ENCODE measurements at regions not wholly inside any gene's neighbourhood (a gene's known extent, or its start where the extent isn't known, plus 50 kb on each side); places are given as distances from the start of the nearest gene placed in this dataset.

DNA sequence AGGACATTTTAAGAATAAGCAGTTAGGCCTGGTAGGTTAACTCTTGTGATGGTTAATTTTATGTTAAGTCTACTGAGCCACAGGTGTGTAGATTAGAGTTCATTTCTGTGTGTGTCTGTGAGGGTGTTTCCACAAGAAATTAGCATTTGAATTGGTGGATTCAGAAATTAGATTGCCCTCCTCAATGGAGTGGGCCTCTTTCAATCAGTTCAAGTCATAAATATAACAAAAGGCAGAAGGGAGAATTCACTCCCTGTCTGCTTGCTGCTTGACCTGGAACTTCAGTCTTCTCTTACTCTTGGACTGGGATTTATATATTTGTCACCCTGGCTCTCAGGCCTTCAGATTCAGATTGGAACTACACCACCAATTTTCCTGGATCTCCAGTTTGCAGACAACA, 55.3 kb upstream of the POM121L12 start:
- DNase-seq (ENCODE audit: low read depth, low spot score), result no peak
- TF ChIP-seq, protein P1, sequence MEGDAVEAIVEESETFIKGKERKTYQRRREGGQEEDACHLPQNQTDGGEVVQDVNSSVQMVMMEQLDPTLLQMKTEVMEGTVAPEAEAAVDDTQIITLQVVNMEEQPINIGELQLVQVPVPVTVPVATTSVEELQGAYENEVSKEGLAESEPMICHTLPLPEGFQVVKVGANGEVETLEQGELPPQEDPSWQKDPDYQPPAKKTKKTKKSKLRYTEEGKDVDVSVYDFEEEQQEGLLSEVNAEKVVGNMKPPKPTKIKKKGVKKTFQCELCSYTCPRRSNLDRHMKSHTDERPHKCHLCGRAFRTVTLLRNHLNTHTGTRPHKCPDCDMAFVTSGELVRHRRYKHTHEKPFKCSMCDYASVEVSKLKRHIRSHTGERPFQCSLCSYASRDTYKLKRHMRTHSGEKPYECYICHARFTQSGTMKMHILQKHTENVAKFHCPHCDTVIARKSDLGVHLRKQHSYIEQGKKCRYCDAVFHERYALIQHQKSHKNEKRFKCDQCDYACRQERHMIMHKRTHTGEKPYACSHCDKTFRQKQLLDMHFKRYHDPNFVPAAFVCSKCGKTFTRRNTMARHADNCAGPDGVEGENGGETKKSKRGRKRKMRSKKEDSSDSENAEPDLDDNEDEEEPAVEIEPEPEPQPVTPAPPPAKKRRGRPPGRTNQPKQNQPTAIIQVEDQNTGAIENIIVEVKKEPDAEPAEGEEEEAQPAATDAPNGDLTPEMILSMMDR (IDR thresholded peaks at IDR 0.05; ENCODE audit: low read depth, low read length), result no peak
- in situ Hi-C loops (cut with HindIII; ENCODE audit: low sequenced_read_pairs), result no loop called here
- H3K4me3 ChIP-seq (ENCODE audit: low read depth, low read length), result no peak overlapping the region

DNA sequence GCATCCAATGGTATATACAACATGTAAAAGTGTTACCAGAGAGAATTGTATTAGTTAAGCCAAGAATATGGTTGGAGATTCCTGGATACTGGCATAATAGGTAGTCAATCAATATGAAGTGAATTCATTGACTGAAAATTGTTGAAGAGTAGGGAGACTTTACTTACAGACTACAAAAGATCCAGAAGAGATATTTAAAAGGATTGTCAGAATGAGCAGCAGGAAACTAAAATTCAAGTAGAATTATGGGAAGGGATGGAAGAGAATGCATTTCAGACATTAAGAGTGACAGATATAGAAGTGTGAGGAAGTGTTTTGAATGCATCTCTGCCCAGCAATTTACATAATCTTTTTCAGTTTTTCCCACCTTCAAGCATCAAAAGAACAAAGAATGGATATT, 62.3 kb upstream of the POM121L12 start:
- TF ChIP-seq, protein P1 (IDR thresholded peaks at IDR 0.05; ENCODE audit: low read depth, low read length), result no peak
- in situ Hi-C loops (cut with HindIII; ENCODE audit: low sequenced_read_pairs), result no loop called here
- H3K4me3 ChIP-seq (ENCODE audit: low read depth, low read length), result no peak overlapping the region
- no peak for DNase-seq (ENCODE audit: low read depth, low spot score)

DNA sequence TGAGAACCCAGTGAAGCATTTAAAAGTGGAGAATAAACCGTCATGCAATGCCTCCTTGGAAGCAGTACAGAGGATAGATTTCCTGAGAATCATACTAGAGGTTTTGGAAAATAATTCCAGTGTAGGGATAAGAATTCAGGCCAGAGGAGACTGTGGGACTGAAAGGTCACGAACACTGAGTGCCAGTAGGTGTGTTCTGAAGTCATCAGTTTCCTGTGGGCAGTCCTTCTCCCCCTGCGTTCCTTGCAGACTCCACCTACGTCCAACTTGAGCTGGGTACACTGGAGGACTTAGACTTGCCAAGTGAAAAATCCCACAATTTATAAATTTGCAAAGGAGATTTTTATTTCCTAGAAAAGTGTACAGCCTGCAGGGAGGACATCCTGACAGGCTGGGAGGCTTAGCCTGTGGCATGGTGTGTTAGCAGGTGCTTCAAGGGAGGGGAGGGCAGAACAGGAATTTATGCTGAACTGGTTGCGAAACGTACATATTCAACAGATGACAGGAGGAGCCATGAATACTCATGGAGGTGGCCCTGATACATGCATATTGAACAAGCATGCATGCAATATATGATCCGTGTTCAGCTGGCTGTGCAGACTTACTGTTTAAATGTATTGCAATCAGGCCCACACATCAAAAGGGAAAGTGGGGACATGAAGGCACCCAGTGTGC, 72.9 kb upstream of the POM121L12 start:
- in situ Hi-C loops (cut with HindIII; ENCODE audit: low sequenced_read_pairs), result no loop called here
- no peak overlapping the region for H3K4me3 ChIP-seq (ENCODE audit: low read depth, low read length)
- DNase-seq (ENCODE audit: low read depth, low spot score), result no peak
- TF ChIP-seq, protein P1 (IDR thresholded peaks at IDR 0.05; ENCODE audit: low read depth, low read length), result no peak

DNA sequence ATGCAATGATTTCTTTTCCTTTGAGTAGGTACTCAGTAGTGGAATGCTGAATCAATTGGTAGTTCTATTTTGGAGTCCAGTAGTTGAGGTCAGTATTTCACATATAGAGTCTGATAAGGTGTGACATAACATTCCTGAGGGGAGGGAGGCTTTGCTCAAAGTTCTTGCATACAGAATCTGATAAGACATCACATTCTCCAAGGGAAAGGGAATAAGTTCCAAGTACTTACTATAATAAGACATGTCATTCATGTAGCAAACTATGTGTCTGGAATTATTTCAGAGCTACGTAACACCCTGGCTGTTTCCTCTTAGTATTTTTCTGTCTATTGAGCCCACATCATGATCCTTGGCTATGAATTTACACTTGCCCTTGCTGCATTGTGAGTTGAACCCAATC, 74.3 kb upstream of the POM121L12 start:
- in situ Hi-C loops (cut with HindIII; ENCODE audit: low sequenced_read_pairs), result no loop called here
- TF ChIP-seq, protein P1 (IDR thresholded peaks at IDR 0.05; ENCODE audit: low read depth, low read length), result no peak
- no peak for DNase-seq (ENCODE audit: low read depth, low spot score)

DNA sequence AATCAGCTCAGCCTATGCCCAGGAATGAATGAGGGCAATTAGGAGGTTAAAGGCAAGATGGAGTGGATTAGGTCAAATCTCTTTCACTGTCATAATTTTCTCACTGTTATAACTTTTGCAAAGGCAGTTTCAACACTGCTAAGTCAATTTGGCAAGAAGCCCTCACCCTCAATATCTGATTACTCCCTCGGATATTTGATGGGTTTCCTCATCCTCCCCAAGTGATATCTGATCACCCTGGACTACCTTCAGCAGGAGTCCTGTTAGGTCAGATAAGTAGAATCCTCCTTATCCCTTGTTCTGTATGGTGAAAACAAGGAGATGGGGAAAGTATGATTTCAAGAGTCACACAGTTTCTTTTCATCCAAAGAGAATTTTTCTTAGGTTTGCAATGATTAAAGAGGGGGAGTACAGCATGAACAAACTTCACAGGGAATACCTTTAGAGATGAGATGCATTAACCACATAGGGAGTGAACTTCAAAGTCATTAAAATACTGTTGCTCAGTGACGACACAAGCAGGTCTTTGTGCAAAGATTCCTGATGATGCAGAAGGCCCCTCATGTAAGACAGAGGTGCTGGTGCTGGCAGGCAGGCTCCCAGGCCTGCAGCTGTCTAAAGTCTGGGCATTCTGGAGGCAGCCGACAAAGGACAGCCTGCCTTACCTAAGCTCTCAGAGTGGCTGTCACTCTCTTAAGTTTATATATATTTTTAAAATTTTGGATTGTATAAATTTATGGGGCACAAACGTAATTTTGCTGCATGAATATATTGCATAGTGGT, 75.4 kb upstream of the POM121L12 start:
- H3K4me3 ChIP-seq (ENCODE audit: low read depth, low read length), result no peak overlapping the region
- TF ChIP-seq, protein P1 (IDR thresholded peaks at IDR 0.05; ENCODE audit: low read depth, low read length), result no peak
- no peak for DNase-seq (ENCODE audit: low read depth, low spot score)
- in situ Hi-C loops (cut with HindIII; ENCODE audit: low sequenced_read_pairs), result no loop called here

More for the DNA sequence above, 74.3 kb upstream of the POM121L12 start:
- H3K4me3 ChIP-seq (ENCODE audit: low read depth, low read length), result no peak overlapping the region

DNA sequence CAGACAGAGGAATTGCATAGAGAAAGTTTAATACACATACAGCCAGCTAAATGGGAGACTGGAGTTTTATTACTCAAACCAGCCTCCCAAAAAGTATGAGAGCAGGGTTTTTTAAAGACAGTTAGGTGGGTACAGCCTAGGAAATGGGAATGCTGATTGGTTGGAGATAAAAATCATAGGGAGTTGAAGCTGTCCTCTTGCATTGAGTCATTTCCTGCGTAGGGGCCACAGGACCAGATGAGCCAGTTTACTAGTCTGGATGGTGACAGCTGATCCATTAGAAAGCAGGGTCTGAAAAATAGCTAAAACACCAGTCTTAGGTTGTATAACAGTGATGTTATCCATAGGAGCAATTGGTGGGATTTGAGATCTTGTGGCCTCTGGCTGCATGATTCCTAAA, 76.1 kb upstream of the POM121L12 start:
- TF ChIP-seq, protein P1 (IDR thresholded peaks at IDR 0.05; ENCODE audit: low read depth, low read length), result no peak
- in situ Hi-C loops (cut with HindIII; ENCODE audit: low sequenced_read_pairs), result no loop called here
- DNase-seq (ENCODE audit: low read depth, low spot score), result peak; percentile 10
- no peak overlapping the region for H3K4me3 ChIP-seq (ENCODE audit: low read depth, low read length)
